ENCODE measurements at regions not wholly inside any gene's neighbourhood (a gene's known extent, or its start where the extent isn't known, plus 50 kb on each side); places are given as distances from the start of the nearest gene placed in this dataset.

- TF ChIP-seq CTCF (IDR thresholded peaks at IDR 0.05; ENCODE audit: low read length) (no peak), EZH2phosphoT487 (IDR thresholded peaks at IDR 0.05; ENCODE audit: low read length) (no peak), EZH2 (optimal IDR thresholded peaks at IDR 0.05; ENCODE audit: low read depth, low read length) (no peak)
- Histone ChIP-seq H3K79me2 (ENCODE audit: low read length) (no peaks in the 10 kb centered on the region), H3F3A (ENCODE audit: insufficient read depth, low read length) (peaks cover 18% of the 10 kb centered on the region), H3K9me3 (replicated peaks; ENCODE audit: insufficient read depth, low read length) (no peaks in the 10 kb centered on the region), H3K27me3 (replicated peaks; ENCODE audit: insufficient read depth, low read length) (no peaks in the 10 kb centered on the region), H3K9me2 (replicated peaks; ENCODE audit: insufficient read depth, low read length) (no peaks in the 10 kb centered on the region), H3K4me1 (ENCODE audit: low read length) (peaks cover 20% of the 10 kb centered on the region), H4K20me1 (ENCODE audit: insufficient read depth, low read length) (no peaks in the 10 kb centered on the region), H3K27ac (ENCODE audit: low read length) (no peak overlapping the region), H3K9ac (ENCODE audit: low read length) (no peak overlapping the region), H3K4me3 (ENCODE audit: low read length) (no peak overlapping the region), H3K4me2 (ENCODE audit: low read depth, low read length) (no peak overlapping the region), H3K36me3 (replicated peaks; ENCODE audit: insufficient read depth, low read length) (no peaks in the 10 kb centered on the region), H2AFZ (ENCODE audit: low read length) (no peak overlapping the region)
- DNase-seq, result no peak
Measured at GRCh38 chr5:4020400-4020799, 424.8 kb downstream of the IRX1 start.

- Histone ChIP-seq H3K27ac (ENCODE audit: low read length) (no peak overlapping the region), H4K20me1 (ENCODE audit: insufficient read depth, low read length) (no peaks in the 10 kb centered on the region), H3K36me3 (replicated peaks; ENCODE audit: insufficient read depth, low read length) (no peaks in the 10 kb centered on the region), H3K9me3 (replicated peaks; ENCODE audit: insufficient read depth, low read length) (no peaks in the 10 kb centered on the region), H3K4me2 (ENCODE audit: low read depth, low read length) (no peak overlapping the region), H3F3A (ENCODE audit: insufficient read depth, low read length) (peaks cover 5% of the 10 kb centered on the region; the same call in 1 of the 2 replicates), H3K4me3 (ENCODE audit: low read length) (no peak overlapping the region), H3K27me3 (replicated peaks; ENCODE audit: insufficient read depth, low read length) (no peaks in the 10 kb centered on the region), H3K9ac (ENCODE audit: low read length) (no peak overlapping the region), H3K79me2 (ENCODE audit: low read length) (no peaks in the 10 kb centered on the region), H3K4me1 (ENCODE audit: low read length) (peaks cover 5% of the 10 kb centered on the region), H2AFZ (ENCODE audit: low read length) (no peak overlapping the region), H3K9me2 (replicated peaks; ENCODE audit: insufficient read depth, low read length) (no peaks in the 10 kb centered on the region)
- no peak for TF ChIP-seq EZH2 (optimal IDR thresholded peaks at IDR 0.05; ENCODE audit: low read depth, low read length)
- TF ChIP-seq CTCF (IDR thresholded peaks at IDR 0.05; ENCODE audit: low read length), result no peak
- TF ChIP-seq EZH2phosphoT487 (IDR thresholded peaks at IDR 0.05; ENCODE audit: low read length), result no peak
- no peak for DNase-seq
Measured at GRCh38 chr5:4022056-4022670, 426.5 kb downstream of the IRX1 start.

GRCh38 chr5:4023091-4023752 is 427.6 kb downstream of the IRX1 start:
- TF ChIP-seq CTCF (IDR thresholded peaks at IDR 0.05; ENCODE audit: low read length) (no peak), EZH2 (optimal IDR thresholded peaks at IDR 0.05; ENCODE audit: low read depth, low read length) (no peak), EZH2phosphoT487 (IDR thresholded peaks at IDR 0.05; ENCODE audit: low read length) (no peak)
- Histone ChIP-seq H3K36me3 (replicated peaks; ENCODE audit: insufficient read depth, low read length) (no peaks in the 10 kb centered on the region), H4K20me1 (ENCODE audit: insufficient read depth, low read length) (no peaks in the 10 kb centered on the region), H3K4me3 (ENCODE audit: low read length) (no peak overlapping the region), H3K27ac (ENCODE audit: low read length) (no peak overlapping the region), H3K9me2 (replicated peaks; ENCODE audit: insufficient read depth, low read length) (no peaks in the 10 kb centered on the region), H3K27me3 (replicated peaks; ENCODE audit: insufficient read depth, low read length) (no peaks in the 10 kb centered on the region), H3F3A (ENCODE audit: insufficient read depth, low read length) (no peaks in the 10 kb centered on the region), H3K4me1 (ENCODE audit: low read length) (no peaks in the 10 kb centered on the region), H3K9ac (ENCODE audit: low read length) (no peak overlapping the region), H3K4me2 (ENCODE audit: low read depth, low read length) (no peak overlapping the region), H2AFZ (ENCODE audit: low read length) (no peak overlapping the region), H3K79me2 (ENCODE audit: low read length) (no peaks in the 10 kb centered on the region), H3K9me3 (replicated peaks; ENCODE audit: insufficient read depth, low read length) (no peaks in the 10 kb centered on the region; the same call in 1 of the 2 replicates)
- no peak for DNase-seq

Measured in MM.1S (cell line).